Osteoblast (primary cell): ENCODE measurements at regions not wholly inside any gene's neighbourhood (a gene's known extent, or its start where the extent isn't known, plus 50 kb on each side); places are given as distances from the start of the nearest gene placed in this dataset.
A peak's percentile ranks its signal among the peaks of the same experiment; 100 is the strongest.

ENCODE experiments used
- DNase-seq: peaks from one replicate; pipeline ENCODE4 v3.0.0; 2011; ENCODE audit warnings: low spot score, mixed read lengths; ENCODE audit not compliant: insufficient read length; ENCODE audit errors: missing footprints
- H2AFZ ChIP-seq: 2 replicates; pipeline ENCODE4 v1.6.0; 2011; ENCODE audit warnings: mild to moderate bottlenecking, low read length
- H3K27ac ChIP-seq: 2 replicates; pipeline ENCODE4 v1.5.1; 2011; ENCODE audit warnings: mild to moderate bottlenecking, low read depth, low read length, moderate library complexity
- H3K27me3 ChIP-seq: 2 replicates; pipeline ENCODE4 v1.6.0; 2012; ENCODE audit warnings: mild to moderate bottlenecking, control low read depth, inconsistent platforms, low read length, moderate library complexity; ENCODE audit not compliant: insufficient read depth
- H3K36me3 ChIP-seq: 2 replicates; pipeline ENCODE4 v1.5.1; 2011; ENCODE audit warnings: mild to moderate bottlenecking, low read length, control low read depth, moderate library complexity; ENCODE audit not compliant: insufficient read depth
- H3K4me1 ChIP-seq: 2 replicates; pipeline ENCODE4 v1.5.1; 2011; ENCODE audit warnings: mild to moderate bottlenecking, low read length, control low read depth, moderate library complexity; ENCODE audit not compliant: insufficient read depth
- H3K4me2 ChIP-seq: 2 replicates; pipeline ENCODE4 v1.6.0; 2011; ENCODE audit warnings: mild to moderate bottlenecking, low read length; ENCODE audit not compliant: insufficient read depth
- H3K4me3 ChIP-seq: fragments of 200-600 bp; sonication (generic); 3 replicates; pipeline ENCODE4 v1.5.1; 2012; ENCODE audit warnings: mild to moderate bottlenecking, low read length, inconsistent platforms; ENCODE audit not compliant: insufficient read depth
- H3K79me2 ChIP-seq: 2 replicates; pipeline ENCODE4 v1.6.0; 2012; ENCODE audit warnings: mild to moderate bottlenecking, low read length, control low read depth, inconsistent platforms; ENCODE audit not compliant: insufficient read depth
- H3K9me3 ChIP-seq: 2 replicates; pipeline ENCODE4 v1.5.1; 2011; ENCODE audit warnings: low read depth, low read length, control low read depth
- H4K20me1 ChIP-seq: 2 replicates; pipeline ENCODE4 v1.6.0; 2012; ENCODE audit warnings: mild to moderate bottlenecking, low read length, control low read depth; ENCODE audit not compliant: insufficient read depth
- TF ChIP-seq, protein P1 (sequence below): IDR thresholded peaks from 2 replicates; pipeline ENCODE4 v1.5.1; 2011; ENCODE audit warnings: mild to moderate bottlenecking, low read depth, low read length, moderate library complexity; ENCODE audit errors: extremely low read depth

DNA sequence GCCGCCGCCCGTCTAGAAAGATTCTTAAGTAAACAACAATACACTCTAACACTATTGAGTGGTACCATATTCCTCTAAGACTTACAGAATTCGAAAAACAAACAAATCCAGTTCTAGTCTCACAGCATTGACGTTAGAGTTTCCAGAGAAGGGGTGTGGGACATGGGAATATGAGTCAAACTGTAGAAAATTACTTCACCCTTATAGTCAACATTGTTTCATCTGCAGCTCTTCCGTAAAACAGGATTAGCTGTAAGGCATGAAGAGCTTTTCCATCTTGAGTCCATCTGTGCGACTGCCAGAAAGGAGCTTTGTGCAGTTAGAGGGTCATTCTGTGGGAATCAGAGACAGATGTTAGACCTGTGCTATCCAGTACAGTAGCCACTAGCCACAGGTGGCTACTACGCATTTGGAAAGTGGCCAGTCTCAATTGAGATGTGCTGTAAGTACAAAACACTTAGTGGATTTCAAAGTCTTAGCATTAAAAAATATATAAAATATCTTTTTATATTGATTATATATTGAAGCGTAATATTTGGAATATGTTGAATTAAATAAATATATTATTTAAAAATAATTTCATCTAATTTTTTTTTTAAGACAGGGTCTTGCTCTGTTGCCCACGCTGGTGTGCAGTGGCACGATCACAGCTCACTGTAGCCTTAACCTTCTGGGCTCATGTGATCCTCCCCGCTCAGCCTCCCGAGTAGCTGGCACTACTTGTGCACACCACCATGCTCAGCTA, 79.8 kb upstream of the MPP7 start:
- TF ChIP-seq, protein P1, sequence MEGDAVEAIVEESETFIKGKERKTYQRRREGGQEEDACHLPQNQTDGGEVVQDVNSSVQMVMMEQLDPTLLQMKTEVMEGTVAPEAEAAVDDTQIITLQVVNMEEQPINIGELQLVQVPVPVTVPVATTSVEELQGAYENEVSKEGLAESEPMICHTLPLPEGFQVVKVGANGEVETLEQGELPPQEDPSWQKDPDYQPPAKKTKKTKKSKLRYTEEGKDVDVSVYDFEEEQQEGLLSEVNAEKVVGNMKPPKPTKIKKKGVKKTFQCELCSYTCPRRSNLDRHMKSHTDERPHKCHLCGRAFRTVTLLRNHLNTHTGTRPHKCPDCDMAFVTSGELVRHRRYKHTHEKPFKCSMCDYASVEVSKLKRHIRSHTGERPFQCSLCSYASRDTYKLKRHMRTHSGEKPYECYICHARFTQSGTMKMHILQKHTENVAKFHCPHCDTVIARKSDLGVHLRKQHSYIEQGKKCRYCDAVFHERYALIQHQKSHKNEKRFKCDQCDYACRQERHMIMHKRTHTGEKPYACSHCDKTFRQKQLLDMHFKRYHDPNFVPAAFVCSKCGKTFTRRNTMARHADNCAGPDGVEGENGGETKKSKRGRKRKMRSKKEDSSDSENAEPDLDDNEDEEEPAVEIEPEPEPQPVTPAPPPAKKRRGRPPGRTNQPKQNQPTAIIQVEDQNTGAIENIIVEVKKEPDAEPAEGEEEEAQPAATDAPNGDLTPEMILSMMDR = no peak
- peak; percentile 61 for DNase-seq
- Histone ChIP-seq H3K9me3 (no peaks in the 10 kb centered on the region), H3K36me3 (no peaks in the 10 kb centered on the region), H3K4me2 (no peak overlapping the region), H3K79me2 (no peaks in the 10 kb centered on the region), H3K4me3 (no peak overlapping the region), H3K27me3 (peaks cover 37% of the 10 kb centered on the region), H4K20me1 (no peaks in the 10 kb centered on the region), H2AFZ (no peak overlapping the region), H3K27ac (no peak overlapping the region), H3K4me1 (no peaks in the 10 kb centered on the region)

DNA sequence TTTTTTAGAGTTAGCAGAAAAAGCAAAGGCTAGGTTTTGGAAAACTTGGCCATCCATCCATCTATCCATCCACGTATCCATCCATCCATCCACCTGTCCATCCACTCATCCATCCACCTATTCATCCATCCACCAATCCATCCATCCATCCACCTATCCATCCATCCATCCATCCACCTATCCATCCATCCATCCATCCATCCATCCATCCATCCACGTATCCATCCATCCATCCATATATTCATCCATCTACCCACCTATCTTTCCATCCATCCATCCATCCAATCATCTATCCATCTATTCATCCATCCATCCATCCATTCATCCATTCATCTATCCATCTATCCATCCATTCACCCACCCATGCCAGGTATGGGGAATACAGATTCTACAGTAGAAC, 81.7 kb upstream of the MPP7 start:
- no peak overlapping the region for H3K4me2 ChIP-seq

DNA sequence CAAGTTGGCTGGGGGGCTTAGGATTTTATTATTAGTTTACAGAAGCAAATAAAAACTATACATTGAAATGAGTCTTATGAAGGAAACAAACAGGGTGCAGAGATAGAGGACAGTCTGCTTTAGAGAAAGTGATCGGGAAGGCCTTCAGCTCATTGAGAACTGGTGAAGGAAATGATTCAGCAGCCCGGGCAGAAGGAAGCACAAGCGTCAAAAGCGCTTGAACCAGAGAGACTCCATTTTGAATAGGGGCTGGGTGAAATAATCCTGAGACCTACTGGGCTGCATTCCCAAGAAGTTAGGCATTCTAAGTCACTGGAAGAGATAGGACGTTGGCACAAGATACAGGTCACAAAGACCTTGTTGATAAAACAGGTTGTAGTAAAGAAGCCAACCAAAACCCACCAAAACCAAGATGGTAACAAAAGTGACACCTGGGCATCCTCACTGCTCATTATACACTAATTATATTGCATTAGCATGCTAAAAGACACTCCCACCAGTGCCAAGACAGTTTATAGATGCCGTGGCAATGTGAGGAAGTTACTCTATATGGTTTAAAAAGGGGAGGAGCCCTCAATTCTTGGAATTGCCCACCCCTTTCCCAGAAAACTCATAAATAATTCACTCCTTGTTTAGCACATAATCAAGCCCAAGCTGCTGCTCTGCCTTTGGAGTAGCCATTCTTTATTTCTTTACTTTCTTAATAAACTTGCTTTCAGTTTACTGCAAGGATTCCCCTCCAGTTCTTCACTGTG, 83.1 kb upstream of the MPP7 start:
- TF ChIP-seq, protein P1 = no peak

More for the DNA sequence above, 81.7 kb upstream of the MPP7 start:
- TF ChIP-seq, protein P1 = no peak
- Histone ChIP-seq H2AFZ (no peak overlapping the region), H4K20me1 (no peaks in the 10 kb centered on the region), H3K79me2 (no peaks in the 10 kb centered on the region), H3K4me1 (no peaks in the 10 kb centered on the region), H3K27ac (no peak overlapping the region), H3K4me3 (no peak overlapping the region), H3K9me3 (no peaks in the 10 kb centered on the region), H3K36me3 (no peaks in the 10 kb centered on the region), H3K27me3 (peaks cover 31% of the 10 kb centered on the region)
- no peak for DNase-seq

DNA sequence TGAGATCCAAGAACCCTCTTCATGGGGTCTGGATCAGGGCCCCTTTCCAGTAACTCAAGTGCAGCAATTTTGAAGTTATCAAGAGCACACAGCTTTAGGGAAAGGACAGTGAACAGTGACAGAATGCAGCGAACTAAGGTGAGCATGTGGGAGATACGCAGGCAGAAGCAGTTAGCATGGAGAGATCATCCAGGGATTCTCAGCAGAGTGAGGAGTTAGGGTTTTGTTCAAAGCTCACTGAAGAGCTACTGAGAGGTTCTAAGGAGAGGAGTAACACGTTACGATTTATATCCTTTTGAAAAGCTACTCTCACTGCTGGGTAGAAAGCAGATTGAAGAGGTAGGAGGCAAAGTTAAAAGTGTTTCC, 83.6 kb upstream of the MPP7 start:
- TF ChIP-seq, protein P1 = no peak
- H3K9me3 ChIP-seq = no peaks in the 10 kb centered on the region
- H3K27ac ChIP-seq = no peak overlapping the region
- peak overlapping the region; percentile 6 for H2AFZ ChIP-seq
- no peaks in the 10 kb centered on the region for H4K20me1 ChIP-seq
- no peaks in the 10 kb centered on the region for H3K36me3 ChIP-seq
- peaks cover 31% of the 10 kb centered on the region for H3K27me3 ChIP-seq
- H3K79me2 ChIP-seq = no peaks in the 10 kb centered on the region
- H3K4me2 ChIP-seq = no peak overlapping the region
- no peak for DNase-seq
- H3K4me3 ChIP-seq = no peak overlapping the region
- H3K4me1 ChIP-seq = no peaks in the 10 kb centered on the region

More for the DNA sequence above, 83.1 kb upstream of the MPP7 start:
- Histone ChIP-seq H3K4me1 (no peaks in the 10 kb centered on the region), H3K36me3 (no peaks in the 10 kb centered on the region), H3K79me2 (no peaks in the 10 kb centered on the region), H4K20me1 (no peaks in the 10 kb centered on the region), H3K27me3 (peaks cover 31% of the 10 kb centered on the region), H2AFZ (no peak overlapping the region), H3K27ac (no peak overlapping the region), H3K9me3 (no peaks in the 10 kb centered on the region), H3K4me2 (no peak overlapping the region), H3K4me3 (no peak overlapping the region)
- DNase-seq = no peak
